ENCODE measurements at regions not wholly inside any gene's neighbourhood (a gene's known extent, or its start where the extent isn't known, plus 50 kb on each side); places are given as distances from the start of the nearest gene placed in this dataset.

- no peak for DNase-seq (ENCODE audit: low read depth)
- TF ChIP-seq, protein P1, sequence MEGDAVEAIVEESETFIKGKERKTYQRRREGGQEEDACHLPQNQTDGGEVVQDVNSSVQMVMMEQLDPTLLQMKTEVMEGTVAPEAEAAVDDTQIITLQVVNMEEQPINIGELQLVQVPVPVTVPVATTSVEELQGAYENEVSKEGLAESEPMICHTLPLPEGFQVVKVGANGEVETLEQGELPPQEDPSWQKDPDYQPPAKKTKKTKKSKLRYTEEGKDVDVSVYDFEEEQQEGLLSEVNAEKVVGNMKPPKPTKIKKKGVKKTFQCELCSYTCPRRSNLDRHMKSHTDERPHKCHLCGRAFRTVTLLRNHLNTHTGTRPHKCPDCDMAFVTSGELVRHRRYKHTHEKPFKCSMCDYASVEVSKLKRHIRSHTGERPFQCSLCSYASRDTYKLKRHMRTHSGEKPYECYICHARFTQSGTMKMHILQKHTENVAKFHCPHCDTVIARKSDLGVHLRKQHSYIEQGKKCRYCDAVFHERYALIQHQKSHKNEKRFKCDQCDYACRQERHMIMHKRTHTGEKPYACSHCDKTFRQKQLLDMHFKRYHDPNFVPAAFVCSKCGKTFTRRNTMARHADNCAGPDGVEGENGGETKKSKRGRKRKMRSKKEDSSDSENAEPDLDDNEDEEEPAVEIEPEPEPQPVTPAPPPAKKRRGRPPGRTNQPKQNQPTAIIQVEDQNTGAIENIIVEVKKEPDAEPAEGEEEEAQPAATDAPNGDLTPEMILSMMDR (IDR thresholded peaks at IDR 0.05; ENCODE audit: control insufficient read depth, extremely low read depth, insufficient read depth), result no peak
- H3K4me3 ChIP-seq (ENCODE audit: low read depth, low read length), result no peak overlapping the region
Observed at GRCh38 chr5:2902186-2902585, 150.7 kb upstream of the IRX2 start.

DNA sequence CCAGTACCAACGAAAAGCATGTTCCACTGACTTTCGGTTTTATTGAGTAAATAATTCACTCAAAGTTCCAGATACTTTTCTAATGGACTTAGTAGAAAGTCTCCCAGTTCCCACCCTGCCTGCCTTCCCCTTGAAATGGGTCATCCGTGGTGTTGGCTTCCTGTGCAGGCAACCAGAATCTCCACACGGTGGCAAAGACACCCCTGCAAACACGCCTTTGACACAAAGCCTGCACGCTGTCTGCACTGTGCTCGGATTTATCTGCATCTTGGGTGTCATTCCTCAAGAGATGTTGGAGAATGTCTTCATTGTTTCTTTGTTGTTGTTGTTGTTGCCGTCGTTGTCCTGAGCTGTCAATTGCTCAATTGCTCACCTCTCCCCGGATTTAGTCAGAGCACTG, 150.0 kb upstream of the IRX2 start:
- TF ChIP-seq, protein P1 (IDR thresholded peaks at IDR 0.05; ENCODE audit: control insufficient read depth, extremely low read depth, insufficient read depth), result peak; percentile 6; the same call in 1 of the 2 replicates
- no peak for DNase-seq (ENCODE audit: low read depth)
- no peak overlapping the region for H3K4me3 ChIP-seq (ENCODE audit: low read depth, low read length)

- no peak overlapping the region for H3K4me3 ChIP-seq (ENCODE audit: low read depth, low read length)
- DNase-seq (ENCODE audit: low read depth), result no peak
- TF ChIP-seq, protein P1 (IDR thresholded peaks at IDR 0.05; ENCODE audit: control insufficient read depth, extremely low read depth, insufficient read depth), result no peak
Observed at GRCh38 chr5:2901096-2901495, 149.6 kb upstream of the IRX2 start.

GRCh38 chr5:2900360-2900759, 148.9 kb upstream of the IRX2 start:
- H3K4me3 ChIP-seq (ENCODE audit: low read depth, low read length), result no peak overlapping the region
- DNase-seq (ENCODE audit: low read depth), result no peak
- TF ChIP-seq, protein P1 (IDR thresholded peaks at IDR 0.05; ENCODE audit: control insufficient read depth, extremely low read depth, insufficient read depth), result no peak

DNA sequence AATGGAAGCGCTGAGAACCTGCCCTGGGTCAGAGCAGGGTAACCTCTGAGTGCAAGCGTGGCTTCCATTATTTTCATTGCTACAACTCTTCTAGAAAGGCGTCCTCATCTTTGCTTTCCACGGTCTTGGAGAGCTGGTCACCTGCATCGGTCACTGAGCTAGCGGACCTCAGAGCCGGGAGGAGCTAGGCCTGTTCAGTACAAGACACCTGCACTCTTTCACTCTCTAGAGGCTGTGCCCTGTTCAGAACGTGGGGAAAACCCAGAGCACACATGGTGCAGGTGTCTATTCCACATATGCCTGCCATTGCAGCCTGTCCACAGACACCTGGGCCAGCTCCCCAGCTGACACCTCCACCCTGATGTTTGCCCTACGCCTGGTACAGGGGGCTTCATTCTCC, 147.8 kb upstream of the IRX2 start:
- H3K4me3 ChIP-seq (ENCODE audit: low read depth, low read length), result no peak overlapping the region
- TF ChIP-seq, protein P1 (IDR thresholded peaks at IDR 0.05; ENCODE audit: control insufficient read depth, extremely low read depth, insufficient read depth), result no peak
- DNase-seq (ENCODE audit: low read depth), result no peak

DNA sequence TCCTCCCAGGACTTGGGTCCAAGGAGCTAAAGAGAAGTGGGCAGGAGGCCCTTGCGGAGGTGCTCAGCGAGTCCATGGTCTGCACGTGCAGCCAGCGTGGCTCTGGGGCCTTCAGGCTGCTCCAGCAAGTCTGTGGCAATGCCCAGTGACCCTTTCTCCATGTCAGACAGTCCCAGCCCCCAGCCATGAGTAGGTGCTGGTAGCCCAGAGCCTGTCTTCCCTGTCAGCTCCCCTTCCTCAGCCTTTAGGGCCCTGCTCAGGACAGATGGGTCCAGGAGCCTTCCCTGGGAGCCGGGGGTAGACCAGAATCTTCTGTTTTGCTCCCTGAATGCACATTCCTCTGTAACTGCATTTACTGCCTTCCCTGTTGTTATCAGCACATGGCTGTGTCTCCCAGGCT, 147.2 kb upstream of the IRX2 start:
- no peak for DNase-seq (ENCODE audit: low read depth)
- TF ChIP-seq, protein P1 (IDR thresholded peaks at IDR 0.05; ENCODE audit: control insufficient read depth, extremely low read depth, insufficient read depth), result no peak
- H3K4me3 ChIP-seq (ENCODE audit: low read depth, low read length), result no peak overlapping the region

DNA sequence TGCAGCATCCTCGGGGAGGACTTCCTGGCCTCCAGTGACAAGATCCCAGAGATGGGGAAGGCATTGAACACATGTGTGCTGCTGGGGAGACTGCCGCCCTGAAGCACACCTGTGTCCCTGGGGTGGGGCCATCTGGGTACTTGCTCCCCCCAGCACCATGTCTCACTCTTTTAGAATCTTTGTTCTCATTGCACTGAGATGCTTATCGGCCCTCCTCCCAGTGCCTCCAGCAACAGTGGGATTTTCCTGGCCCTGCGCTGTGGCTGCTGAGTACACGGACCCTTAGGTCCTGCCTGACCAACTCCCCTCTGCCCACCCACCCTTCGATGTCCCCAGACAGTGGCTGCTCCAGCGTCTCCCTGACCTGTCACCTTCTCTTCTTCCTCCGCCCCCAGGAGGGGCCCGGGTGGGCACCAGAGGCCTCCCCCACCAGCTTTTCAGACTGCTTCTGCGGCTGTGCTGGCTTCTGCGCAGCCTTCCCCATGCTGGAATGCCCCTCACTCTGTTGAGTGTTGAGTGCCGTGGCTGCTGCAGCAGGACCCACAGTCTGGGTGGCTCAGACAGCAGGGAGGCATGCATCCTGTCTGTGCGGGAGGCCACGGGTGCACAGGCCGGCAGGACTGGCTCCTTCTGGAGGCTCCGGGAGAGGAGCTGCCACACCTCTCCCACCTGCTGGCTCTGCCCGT, 145.9 kb upstream of the IRX2 start:
- DNase-seq (ENCODE audit: low read depth), result no peak
- TF ChIP-seq, protein P1 (IDR thresholded peaks at IDR 0.05; ENCODE audit: control insufficient read depth, extremely low read depth, insufficient read depth), result no peak
- no peak overlapping the region for H3K4me3 ChIP-seq (ENCODE audit: low read depth, low read length)

Measured in LNCaP clone FGC (cell line).